NCI-H524 (cell line): ENCODE measurements at regions not wholly inside any gene's neighbourhood (a gene's known extent, or its start where the extent isn't known, plus 50 kb on each side); places are given as distances from the start of the nearest gene placed in this dataset.

Source experiments
- DNase-seq, 2 experiments: peaks; one replicate each; lab custom pipeline; 2025; lab: John Stamatoyannopoulos, UW

- no peak for DNase-seq
Measured at GRCh38 chr6:147132889-147133288, 71.3 kb upstream of the STXBP5 start.

- DNase-seq, result no peak
Measured at GRCh38 chr6:147133669-147134068, 70.5 kb upstream of the STXBP5 start.

GRCh38 chr6:147135211-147135681 lies 69.0 kb upstream of the STXBP5 start:
- DNase-seq, result no peak

GRCh38 chr6:147136057-147136456 lies 68.2 kb upstream of the STXBP5 start:
- no peak for DNase-seq

GRCh38 chr6:147137986-147138385 lies 66.2 kb upstream of the STXBP5 start:
- no peak for DNase-seq

- no peak for DNase-seq
Measured at GRCh38 chr6:147138835-147139234, 65.4 kb upstream of the STXBP5 start.

- DNase-seq, result no peak
Measured at GRCh38 chr6:147141711-147142308, 62.4 kb upstream of the STXBP5 start.

- no peak for DNase-seq
Measured at GRCh38 chr6:147142684-147143245, 61.5 kb upstream of the STXBP5 start.

- no peak for DNase-seq
Measured at GRCh38 chr6:147149092-147149491, 55.1 kb upstream of the STXBP5 start.

- no peak for DNase-seq
Measured at GRCh38 chr6:147149826-147150225, 54.4 kb upstream of the STXBP5 start.

- DNase-seq, result no peak
Measured at GRCh38 chr6:147150293-147150692, 53.9 kb upstream of the STXBP5 start.
